HEK293 (cell line): ENCODE measurements at regions not wholly inside any gene's neighbourhood (a gene's known extent, or its start where the extent isn't known, plus 50 kb on each side); places are given as distances from the start of the nearest gene placed in this dataset.

Experiments
- CTCF ChIA-PET: fragments of 350-600 bp; formaldehyde crosslinking; extraction: SDS; loops from one replicate; lab custom pipeline; 2021; ENCODE audit warnings: antibody characterized with exemption; lab: Yijun Ruan, JAX
- POLR2A ChIA-PET: fragments of 300-600 bp; formaldehyde crosslinking; extraction: SDS; loops from one replicate; lab custom pipeline; 2020; ENCODE audit warnings: antibody characterized with exemption, inconsistent platforms; lab: Yijun Ruan, JAX
- H3K27ac ChIP-seq: fragments of 200-500 bp; sonication (Bioruptor generic); 2 replicates; pipeline ENCODE4 v1.5.1; 2014; ENCODE audit warnings: low read depth, low read length, control low read depth, inconsistent platforms; ENCODE audit errors: extremely low read depth
- H3K36me3 ChIP-seq, 2 experiments: fragments of 200-500 bp in 1 of 2; sonication (Bioruptor generic) in 1 of 2; 1 replicate in 1 of 2; 2 replicates in 1 of 2; pipeline ENCODE4 v1.5.1; 2014 to 2017; ENCODE audit warnings: inconsistent platforms in 2 of 2, low read length in 2 of 2; ENCODE audit not compliant: control insufficient read depth in 2 of 2, insufficient read depth in 1 of 2
- H3K4me1 ChIP-seq: fragments of 200-500 bp; sonication (Bioruptor generic); 2 replicates; pipeline ENCODE4 v1.5.1; 2014; ENCODE audit warnings: mild to moderate bottlenecking, low read length, inconsistent platforms; ENCODE audit not compliant: control insufficient read depth, insufficient read depth
- H3K4me3 ChIP-seq: 2 replicates; pipeline ENCODE4 v1.5.1; 2011; ENCODE audit warnings: low read depth, mild to moderate bottlenecking, control low read depth, low read length, moderate library complexity
- H3K9me3 ChIP-seq: fragments of 200-500 bp; sonication (Bioruptor generic); 2 replicates; pipeline ENCODE4 v1.5.1; 2014; ENCODE audit warnings: low read depth, low read length, inconsistent platforms; ENCODE audit not compliant: control insufficient read depth, insufficient read depth
- BCL11B ChIP-seq: fragments of 450-650 bp; formaldehyde crosslinking; IDR thresholded peaks from 2 replicates; pipeline ENCODE4 v1.5.1; 2016; ENCODE audit warnings: low read depth, missing biosample characterization, missing genetic modification characterization
- FEZF1 ChIP-seq: fragments of 450-650 bp; formaldehyde crosslinking; IDR thresholded peaks from 2 replicates; pipeline ENCODE4 v1.5.1; 2016; ENCODE audit warnings: missing biosample characterization, missing genetic modification characterization
- GLIS2 ChIP-seq: fragments of 450-650 bp; formaldehyde crosslinking; IDR thresholded peaks from 2 replicates; pipeline ENCODE4 v1.5.1; 2016; ENCODE audit warnings: missing biosample characterization, missing genetic modification characterization
- HOXA7 ChIP-seq: sonication (generic); formaldehyde crosslinking; IDR thresholded peaks from 2 replicates; pipeline ENCODE4 v1.8.1; 2022; ENCODE audit warnings: missing genetic modification reagents, borderline replicate concordance
- IKZF3 ChIP-seq: fragments of 450-650 bp; IDR thresholded peaks from 2 replicates; pipeline ENCODE4 v1.5.0; 2018; ENCODE audit warnings: missing biosample characterization, mild to moderate bottlenecking, missing genetic modification characterization, moderate library complexity
- OSR2 ChIP-seq: fragments of 450-650 bp; formaldehyde crosslinking; IDR thresholded peaks from 2 replicates; pipeline ENCODE4 v1.5.1; 2016; ENCODE audit warnings: missing biosample characterization, missing genetic modification characterization
- PRDM10 ChIP-seq: fragments of 450-650 bp; formaldehyde crosslinking; IDR thresholded peaks from 2 replicates; pipeline ENCODE4 v1.5.1; 2016; ENCODE audit warnings: missing biosample characterization, missing genetic modification characterization
- YY2 ChIP-seq: fragments of 450-650 bp; formaldehyde crosslinking; IDR thresholded peaks from 2 replicates; pipeline ENCODE4 v1.5.1; 2016; ENCODE audit warnings: missing biosample characterization, missing genetic modification characterization
- ZBTB44 ChIP-seq: fragments of 450-650 bp; IDR thresholded peaks from 2 replicates; pipeline ENCODE4 v1.5.1; 2018; ENCODE audit warnings: missing biosample characterization, mild to moderate bottlenecking, missing genetic modification characterization
- ZFP69B ChIP-seq: fragments of 450-650 bp; formaldehyde crosslinking; IDR thresholded peaks from 2 replicates; pipeline ENCODE4 v1.5.1; 2016; ENCODE audit warnings: missing biosample characterization, missing genetic modification characterization
- ZNF114 ChIP-seq: fragments of 450-650 bp; formaldehyde crosslinking; IDR thresholded peaks from 2 replicates; pipeline ENCODE4 v1.5.0; 2017; ENCODE audit warnings: missing biosample characterization, missing genetic modification characterization
- ZNF148 ChIP-seq: fragments of 450-650 bp; formaldehyde crosslinking; IDR thresholded peaks from 2 replicates; pipeline ENCODE4 v1.5.0; 2017; ENCODE audit warnings: missing biosample characterization, missing genetic modification characterization, borderline replicate concordance
- ZNF18 ChIP-seq: fragments of 450-650 bp; formaldehyde crosslinking; IDR thresholded peaks from 2 replicates; pipeline ENCODE4 v1.5.1; 2016; ENCODE audit warnings: missing biosample characterization, missing genetic modification characterization
- ZNF223 ChIP-seq: fragments of 450-650 bp; formaldehyde crosslinking; IDR thresholded peaks from 2 replicates; pipeline ENCODE4 v1.5.1; 2016; ENCODE audit warnings: missing biosample characterization, missing genetic modification characterization
- ZNF292 ChIP-seq: fragments of 450-650 bp; formaldehyde crosslinking; IDR thresholded peaks from 2 replicates; pipeline ENCODE4 v1.5.1; 2016; ENCODE audit warnings: low read depth, missing biosample characterization, missing genetic modification characterization, borderline replicate concordance
- ZNF664 ChIP-seq: fragments of 450-650 bp; formaldehyde crosslinking; IDR thresholded peaks from 2 replicates; pipeline ENCODE4 v1.5.1; 2016; ENCODE audit warnings: missing biosample characterization, missing genetic modification characterization
- ZNF768 ChIP-seq: fragments of 450-650 bp; formaldehyde crosslinking; IDR thresholded peaks from 2 replicates; pipeline ENCODE4 v1.5.1; 2018; ENCODE audit warnings: missing biosample characterization, mild to moderate bottlenecking, missing genetic modification characterization
- ZSCAN16 ChIP-seq: fragments of 450-650 bp; formaldehyde crosslinking; IDR thresholded peaks from 2 replicates; pipeline ENCODE4 v1.5.1; 2016; ENCODE audit warnings: missing biosample characterization, missing genetic modification characterization
- TF ChIP-seq, protein P1 (sequence below): fragments of 450-650 bp; formaldehyde crosslinking; IDR thresholded peaks from 2 replicates; pipeline ENCODE4 v1.5.1; 2016; ENCODE audit warnings: missing biosample characterization, missing genetic modification characterization
- TF ChIP-seq, protein P2 (sequence below): fragments of 450-650 bp; formaldehyde crosslinking; IDR thresholded peaks from 2 replicates; pipeline ENCODE4 v1.5.1; 2016; ENCODE audit warnings: missing biosample characterization, missing genetic modification characterization

GRCh38 chr19:13693889-13694288 lies 70.4 kb upstream of the MRI1 start:
- H3K36me3 ChIP-seq: no peaks in the 10 kb centered on the region
- CTCF ChIA-PET: interaction anchor here (0.9 to 1.0 kb wide), 2 partner anchors 28 to 96 kb away, joined by 3 to 5 read pairs; no protein-coding TSS in a partner anchor
- H3K9me3 ChIP-seq: no peaks in the 10 kb centered on the region
- no peak for TF ChIP-seq ZNF664
- no peak for TF ChIP-seq IKZF3 (tag by site-specific recombination)
- no peak for TF ChIP-seq ZNF768 (tag by site-specific recombination)
- TF ChIP-seq BCL11B (tag by site-specific recombination): no peak
- TF ChIP-seq HOXA7 (CRISPR knock-in tag): no peak
- no peak for TF ChIP-seq ZNF292 (tag by site-specific recombination)
- TF ChIP-seq ZNF114: no peak
- TF ChIP-seq ZBTB44 (tag by site-specific recombination): no peak
- no peak for TF ChIP-seq YY2 (tag by site-specific recombination)
- no peak for TF ChIP-seq ZSCAN16
- TF ChIP-seq ZNF148 (tag by site-specific recombination): no peak
- no peak for TF ChIP-seq ZFP69B (tag by site-specific recombination)
- no peak for TF ChIP-seq OSR2
- no peak for TF ChIP-seq FEZF1 (tag by site-specific recombination)
- TF ChIP-seq PRDM10: no peak
- no peak for TF ChIP-seq GLIS2
- TF ChIP-seq, protein P1, sequence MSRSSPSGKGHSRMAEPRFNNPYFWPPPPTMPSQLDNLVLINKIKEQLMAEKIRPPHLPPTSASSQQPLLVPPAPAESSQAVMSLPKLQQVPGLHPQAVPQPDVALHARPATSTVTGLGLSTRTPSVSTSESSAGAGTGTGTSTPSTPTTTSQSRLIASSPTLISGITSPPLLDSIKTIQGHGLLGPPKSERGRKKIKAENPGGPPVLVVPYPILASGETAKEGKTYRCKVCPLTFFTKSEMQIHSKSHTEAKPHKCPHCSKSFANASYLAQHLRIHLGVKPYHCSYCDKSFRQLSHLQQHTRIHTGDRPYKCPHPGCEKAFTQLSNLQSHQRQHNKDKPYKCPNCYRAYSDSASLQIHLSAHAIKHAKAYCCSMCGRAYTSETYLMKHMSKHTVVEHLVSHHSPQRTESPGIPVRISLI (tag by site-specific recombination): no peak
- TF ChIP-seq ZNF223: no peak
- TF ChIP-seq, protein P2, sequence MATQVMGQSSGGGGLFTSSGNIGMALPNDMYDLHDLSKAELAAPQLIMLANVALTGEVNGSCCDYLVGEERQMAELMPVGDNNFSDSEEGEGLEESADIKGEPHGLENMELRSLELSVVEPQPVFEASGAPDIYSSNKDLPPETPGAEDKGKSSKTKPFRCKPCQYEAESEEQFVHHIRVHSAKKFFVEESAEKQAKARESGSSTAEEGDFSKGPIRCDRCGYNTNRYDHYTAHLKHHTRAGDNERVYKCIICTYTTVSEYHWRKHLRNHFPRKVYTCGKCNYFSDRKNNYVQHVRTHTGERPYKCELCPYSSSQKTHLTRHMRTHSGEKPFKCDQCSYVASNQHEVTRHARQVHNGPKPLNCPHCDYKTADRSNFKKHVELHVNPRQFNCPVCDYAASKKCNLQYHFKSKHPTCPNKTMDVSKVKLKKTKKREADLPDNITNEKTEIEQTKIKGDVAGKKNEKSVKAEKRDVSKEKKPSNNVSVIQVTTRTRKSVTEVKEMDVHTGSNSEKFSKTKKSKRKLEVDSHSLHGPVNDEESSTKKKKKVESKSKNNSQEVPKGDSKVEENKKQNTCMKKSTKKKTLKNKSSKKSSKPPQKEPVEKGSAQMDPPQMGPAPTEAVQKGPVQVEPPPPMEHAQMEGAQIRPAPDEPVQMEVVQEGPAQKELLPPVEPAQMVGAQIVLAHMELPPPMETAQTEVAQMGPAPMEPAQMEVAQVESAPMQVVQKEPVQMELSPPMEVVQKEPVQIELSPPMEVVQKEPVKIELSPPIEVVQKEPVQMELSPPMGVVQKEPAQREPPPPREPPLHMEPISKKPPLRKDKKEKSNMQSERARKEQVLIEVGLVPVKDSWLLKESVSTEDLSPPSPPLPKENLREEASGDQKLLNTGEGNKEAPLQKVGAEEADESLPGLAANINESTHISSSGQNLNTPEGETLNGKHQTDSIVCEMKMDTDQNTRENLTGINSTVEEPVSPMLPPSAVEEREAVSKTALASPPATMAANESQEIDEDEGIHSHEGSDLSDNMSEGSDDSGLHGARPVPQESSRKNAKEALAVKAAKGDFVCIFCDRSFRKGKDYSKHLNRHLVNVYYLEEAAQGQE: no peak
- no peak for TF ChIP-seq ZNF18
- TF ChIP-seq, all 188 proteins: peak for 0
- no peaks in the 10 kb centered on the region for H3K4me1 ChIP-seq
- H3K27ac ChIP-seq: no peak overlapping the region
- POLR2A ChIA-PET: no interaction called here
- no peak overlapping the region for H3K4me3 ChIP-seq
